ENCODE measurements at regions not wholly inside any gene's neighbourhood (a gene's known extent, or its start where the extent isn't known, plus 50 kb on each side); places are given as distances from the start of the nearest gene placed in this dataset.

GRCh38 chr3:134427400-134428111, 53.3 kb upstream of the AMOTL2 start:
- DNase-seq (ENCODE audit: low spot score): peak; percentile 88

DNA sequence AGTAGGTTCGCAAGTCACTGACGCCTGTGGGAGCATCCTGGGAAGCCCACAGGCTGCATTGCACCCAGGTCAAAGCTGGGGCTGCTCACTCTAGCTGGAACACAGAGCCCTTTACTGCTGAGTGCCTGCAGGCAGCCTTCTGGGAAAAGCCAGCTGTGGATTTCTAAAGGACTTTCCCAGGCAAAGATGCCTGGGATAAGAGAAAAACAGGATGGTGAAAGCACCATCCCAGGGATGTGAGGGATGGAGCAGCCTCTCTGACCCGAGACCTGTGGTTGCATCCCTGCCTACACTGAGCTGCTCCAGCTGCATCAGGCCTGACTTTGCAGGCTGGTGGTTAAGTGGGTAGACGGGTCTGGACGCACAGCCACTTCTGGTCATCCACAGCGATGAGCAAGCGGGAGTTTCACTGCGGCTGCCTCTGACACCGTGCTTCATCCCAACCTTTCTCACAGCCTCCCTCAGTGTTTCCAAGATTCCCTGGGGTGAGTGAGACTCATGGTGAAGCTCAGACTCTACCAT, 52.5 kb upstream of the AMOTL2 start:
- DNase-seq (ENCODE audit: low spot score): peak; percentile 79

DNA sequence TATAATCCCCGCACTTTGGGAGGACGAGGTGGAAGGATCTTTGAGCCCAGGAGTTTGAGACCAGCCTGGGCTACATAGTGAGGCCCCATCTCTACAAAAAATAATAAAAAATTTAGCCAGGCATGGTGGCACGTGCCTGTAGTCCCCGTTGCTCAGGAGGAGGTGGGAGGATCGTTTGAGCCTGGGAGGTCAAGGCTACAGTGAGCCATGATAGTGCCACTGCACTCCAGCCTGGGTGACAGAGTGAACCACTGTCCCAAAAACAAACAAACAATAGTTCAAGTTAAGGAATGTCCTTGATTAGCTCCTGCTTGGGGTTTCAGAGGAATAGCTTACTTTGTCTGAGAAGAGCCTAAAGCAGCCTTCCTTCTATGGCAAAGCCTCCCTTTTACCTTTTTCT, 51.7 kb upstream of the AMOTL2 start:
- no peak for DNase-seq (ENCODE audit: low spot score)
